Breast epithelium (tissue), 4 donors: ENCODE measurements at regions not wholly inside any gene's neighbourhood (a gene's known extent, or its start where the extent isn't known, plus 50 kb on each side); places are given as distances from the start of the nearest gene placed in this dataset.

Source experiments
- DNase-seq, 2 donors: peaks; one replicate each; pipeline ENCODE4 v3.0.0-alpha.2; 2019; ENCODE audit warnings: low spot score in 2 of 2
- H3K27ac ChIP-seq, 2 donors: fragments of 200-600 bp; sonication (generic) in 1 of 2; one replicate each; pipeline ENCODE4 v1.5.1; 2016 to 2019; ENCODE audit warnings: mild to moderate bottlenecking in 1 of 2
- H3K27me3 ChIP-seq, 2 donors: fragments of 200-600 bp; sonication (generic) in 1 of 2; one replicate each; pipeline versions ENCODE4 v1.5.1 to v1.6.0; 2017 to 2019; ENCODE audit warnings: control low read depth in 1 of 2, mild to moderate bottlenecking in 1 of 2
- H3K36me3 ChIP-seq: fragments of 200-600 bp; one replicate; pipeline ENCODE4 v1.5.1; 2019
- H3K4me1 ChIP-seq, 2 donors: fragments of 200-600 bp; sonication (generic); one replicate each; pipeline ENCODE4 v1.5.1; 2016 to 2019; ENCODE audit warnings: control low read depth in 1 of 2
- H3K4me3 ChIP-seq, 3 donors: fragments of 200-600 bp; sonication (generic); 1 replicate in 2 of 3; 2 replicates in 1 of 3; pipeline ENCODE4 v1.5.1; 2016 to 2019; ENCODE audit warnings: mild to moderate bottlenecking in 3 of 3, moderate library complexity in 2 of 3
- H3K9me3 ChIP-seq, 2 donors: fragments of 200-600 bp; sonication (generic) in 1 of 2; one replicate each; pipeline ENCODE4 v1.5.1; 2016 to 2019; ENCODE audit warnings: control low read depth in 1 of 2
- CTCF ChIP-seq, 3 donors: fragments of 450-650 bp; IDR thresholded peaks; one replicate each; pipeline ENCODE4 v1.5.1; 2016 to 2017; ENCODE audit warnings: antibody characterized with exemption in 3 of 3, mild to moderate bottlenecking in 3 of 3, moderate library complexity in 3 of 3
- POLR2A ChIP-seq: fragments of 450-650 bp; IDR thresholded peaks from one replicate; pipeline ENCODE4 v1.6.1; 2016; ENCODE audit warnings: antibody characterized with exemption, mild to moderate bottlenecking, moderate library complexity
- POLR2AphosphoS5 ChIP-seq, 3 donors: sonication (generic); formaldehyde crosslinking; IDR thresholded peaks; one replicate each; pipeline ENCODE4 v1.6.1; 2017; ENCODE audit warnings: antibody characterized with exemption in 3 of 3
- intact Hi-C: fragments of 100-400 bp; cut with DNase I; formaldehyde crosslinking; loops from one replicate; pipeline ENCODE4 v1.15.1; 2023; ENCODE audit warnings: low total_unique reads

GRCh38 chr10:91080776-91081175 lies 139.7 kb upstream of the PCGF5 start:
- intact Hi-C loops = no loop called here
- no peaks in the 10 kb centered on the region for H3K9me3 ChIP-seq
- H3K27ac ChIP-seq = no peak overlapping the region
- H3K27me3 ChIP-seq = no peaks in the 10 kb centered on the region
- H3K4me1 ChIP-seq = no peaks in the 10 kb centered on the region
- no peak for DNase-seq
- no peak overlapping the region for H3K4me3 ChIP-seq
- no peaks in the 10 kb centered on the region for H3K36me3 ChIP-seq
- no peak for TF ChIP-seq POLR2A
- no peak for TF ChIP-seq CTCF (IDR thresholded peaks at IDR 0.05)
- no peak for TF ChIP-seq POLR2AphosphoS5 (IDR thresholded peaks at IDR 0.05)

- no peak overlapping the region for H3K27ac ChIP-seq
- intact Hi-C loops = no loop called here
- no peaks in the 10 kb centered on the region for H3K36me3 ChIP-seq
- H3K9me3 ChIP-seq = no peaks in the 10 kb centered on the region
- no peaks in the 10 kb centered on the region for H3K4me1 ChIP-seq
- TF ChIP-seq POLR2AphosphoS5 (IDR thresholded peaks at IDR 0.05) (no peak), POLR2A (no peak), CTCF (IDR thresholded peaks at IDR 0.05) (no peak)
- DNase-seq = no peak
- H3K27me3 ChIP-seq = no peaks in the 10 kb centered on the region
- H3K4me3 ChIP-seq = no peak overlapping the region
These were observed 138.0 kb upstream of the PCGF5 start for GRCh38 chr10:91082447-91082846.

- DNase-seq = no peak
- Histone ChIP-seq H3K4me1 (no peaks in the 10 kb centered on the region), H3K27me3 (no peaks in the 10 kb centered on the region), H3K4me3 (no peak overlapping the region), H3K9me3 (peaks cover 0 to 6% of the 10 kb centered on the region in 2 donors), H3K36me3 (no peaks in the 10 kb centered on the region), H3K27ac (no peak overlapping the region)
- TF ChIP-seq POLR2AphosphoS5 (IDR thresholded peaks at IDR 0.05) = no peak
- TF ChIP-seq POLR2A = no peak
- TF ChIP-seq CTCF (IDR thresholded peaks at IDR 0.05) = no peak
- intact Hi-C loops = no loop called here
These were observed 131.9 kb upstream of the PCGF5 start for GRCh38 chr10:91088300-91089140.

GRCh38 chr10:91090761-91091529 lies 129.5 kb upstream of the PCGF5 start:
- Histone ChIP-seq H3K27me3 (no peaks in the 10 kb centered on the region), H3K4me3 (no peak overlapping the region), H3K9me3 (peaks cover 0 to 7% of the 10 kb centered on the region in 2 donors), H3K4me1 (no peaks in the 10 kb centered on the region), H3K36me3 (no peaks in the 10 kb centered on the region), H3K27ac (no peak overlapping the region)
- DNase-seq = no peak
- no peak for TF ChIP-seq POLR2AphosphoS5 (IDR thresholded peaks at IDR 0.05)
- intact Hi-C loops = loop anchor here (10.0 kb wide), 1 partner anchor 1244 kb away; no protein-coding TSS in a partner anchor

- no peak for DNase-seq
- Histone ChIP-seq H3K27me3 (no peaks in the 10 kb centered on the region), H3K36me3 (no peaks in the 10 kb centered on the region), H3K27ac (no peak overlapping the region), H3K9me3 (peaks cover 0 to 7% of the 10 kb centered on the region in 2 donors), H3K4me3 (no peak overlapping the region), H3K4me1 (no peaks in the 10 kb centered on the region)
- no peak for TF ChIP-seq POLR2AphosphoS5 (IDR thresholded peaks at IDR 0.05)
- no peak for TF ChIP-seq POLR2A
- no peak for TF ChIP-seq CTCF (IDR thresholded peaks at IDR 0.05)
- intact Hi-C loops = loop anchor here (10.0 kb wide), 1 partner anchor 1243 kb away; no protein-coding TSS in a partner anchor
These were observed 128.7 kb upstream of the PCGF5 start for GRCh38 chr10:91091780-91092179.
